SK-N-SH (cell line): ENCODE measurements at regions not wholly inside any gene's neighbourhood (a gene's known extent, or its start where the extent isn't known, plus 50 kb on each side); places are given as distances from the start of the nearest gene placed in this dataset.

ENCODE experiments used
- CTCF ChIA-PET: fragments of 300-600, 350-600 bp; formaldehyde crosslinking; extraction: SDS; loops from one replicate; lab custom pipeline; 2021; lab: Yijun Ruan, JAX
- POLR2A ChIA-PET: fragments of 350-600 bp; sonication (Branson Sonifier 250); formaldehyde crosslinking; extraction: SDS; loops from one replicate; lab custom pipeline; 2020; ENCODE audit warnings: antibody characterized with exemption, inconsistent platforms; lab: Yijun Ruan, JAX
- DNase-seq: peaks from one replicate; pipeline ENCODE4 v3.0.0; 2012
- H2AFZ ChIP-seq: fragments of 200-600 bp; sonication (generic); 2 replicates; pipeline ENCODE4 v1.8.1; 2016; ENCODE audit warnings: antibody characterized with exemption, mild to moderate bottlenecking, low read depth
- H3F3A ChIP-seq: fragments of 200-600 bp; sonication (generic); replicated peaks from 2 replicates; pipeline ENCODE3; 2016; ENCODE audit warnings: antibody characterized with exemption, mild to moderate bottlenecking; ENCODE audit not compliant: insufficient read depth
- H3K27ac ChIP-seq, 2 experiments: fragments of 200-500 bp in 1 of 2; fragments of 200-600 bp in 1 of 2; sonication (Bioruptor generic) in 1 of 2; sonication (generic), shearing (Covaris generic) in 1 of 2; 2 replicates each; pipeline versions ENCODE4 v1.5.1 to v1.6.1; 2014 to 2016; ENCODE audit warnings: low read depth in 2 of 2, inconsistent platforms in 1 of 2, low read length in 1 of 2, mild to moderate bottlenecking in 1 of 2, mixed read lengths in 1 of 2
- H3K27me3 ChIP-seq: fragments of 200-600 bp; sonication (generic), shearing (Covaris generic); 2 replicates; pipeline ENCODE4 v1.6.1; 2016; ENCODE audit warnings: mixed run types; ENCODE audit not compliant: insufficient read depth
- H3K36me3 ChIP-seq, 2 experiments: fragments of 200-500 bp in 1 of 2; fragments of 200-600 bp in 1 of 2; sonication (Bioruptor generic) in 1 of 2; sonication (generic) in 1 of 2; replicated peaks in 1 of 2; 2 replicates each; pipeline versions ENCODE3 to v1.5.1; 2014 to 2016; ENCODE audit warnings: low read length in 1 of 2, mild to moderate bottlenecking in 1 of 2; ENCODE audit not compliant: insufficient read depth in 2 of 2, control insufficient read depth in 1 of 2
- H3K4me1 ChIP-seq, 2 experiments: fragments of 200-500 bp in 1 of 2; fragments of 200-600 bp in 1 of 2; sonication (Bioruptor generic) in 1 of 2; sonication (generic), shearing (Covaris generic) in 1 of 2; 2 replicates each; pipeline versions ENCODE4 v1.5.1 to v1.6.1; 2014 to 2016; ENCODE audit warnings: low read depth in 1 of 2, low read length in 1 of 2, mixed run types in 1 of 2; ENCODE audit not compliant: insufficient read depth in 2 of 2, control insufficient read depth in 1 of 2
- H3K4me2 ChIP-seq: fragments of 200-600 bp; sonication (generic), shearing (Covaris generic); 2 replicates; pipeline ENCODE4 v1.6.1; 2017; ENCODE audit warnings: mixed run types
- H3K4me3 ChIP-seq, 2 experiments: fragments of 200-500 bp in 1 of 2; fragments of 200-600 bp in 1 of 2; sonication (Bioruptor generic) in 1 of 2; sonication (generic), shearing (Covaris generic) in 1 of 2; 2 replicates each; pipeline versions ENCODE4 v1.5.1 to v1.8.1; 2014 to 2016; ENCODE audit warnings: low read depth in 2 of 2, inconsistent platforms in 1 of 2, low read length in 1 of 2, mild to moderate bottlenecking in 1 of 2, mixed read lengths in 1 of 2, moderate library complexity in 1 of 2
- H3K79me2 ChIP-seq: fragments of 200-600 bp; sonication (generic); 2 replicates; pipeline ENCODE4 v1.8.1; 2017; ENCODE audit warnings: mild to moderate bottlenecking; ENCODE audit not compliant: insufficient read depth
- H3K9ac ChIP-seq: fragments of 200-600 bp; sonication (generic); 2 replicates; pipeline ENCODE4 v1.6.1; 2017; ENCODE audit warnings: mixed run types
- H3K9me2 ChIP-seq: fragments of 200-600 bp; sonication (generic); 2 replicates; pipeline ENCODE4 v1.6.1; 2017; ENCODE audit warnings: mixed run types
- H3K9me3 ChIP-seq: fragments of 200-600 bp; sonication (generic); 2 replicates; pipeline ENCODE4 v1.6.1; 2017; ENCODE audit warnings: mixed run types, mild to moderate bottlenecking, moderate library complexity
- H4K20me1 ChIP-seq: fragments of 200-600 bp; sonication (generic); 2 replicates; pipeline ENCODE4 v1.6.1; 2017; ENCODE audit warnings: mild to moderate bottlenecking, mixed run types; ENCODE audit not compliant: insufficient read depth
- EP300 ChIP-seq, 2 experiments: IDR thresholded peaks; 2 replicates each; pipeline versions ENCODE4 v1.4.0 to v1.6.1; 2012; ENCODE audit warnings: borderline replicate concordance in 1 of 2, low read depth in 1 of 2, low read length in 1 of 2
- EZH2phosphoT487 ChIP-seq: fragments of 200-600 bp; sonication (generic); IDR thresholded peaks from 2 replicates; pipeline ENCODE4 v1.6.1; 2017; ENCODE audit warnings: low read depth, mixed run types, mild to moderate bottlenecking, antibody characterized with exemption, moderate library complexity, borderline replicate concordance
- FOSL2 ChIP-seq: IDR thresholded peaks from 2 replicates; pipeline ENCODE4 v1.4.0; 2012; ENCODE audit warnings: low read depth, mild to moderate bottlenecking, moderate library complexity, borderline replicate concordance
- FOXJ3 ChIP-seq: sonication (generic); formaldehyde crosslinking; IDR thresholded peaks from 2 replicates; pipeline ENCODE4 v1.5.1; 2020; ENCODE audit warnings: mild to moderate bottlenecking, missing genetic modification reagents
- GABPA ChIP-seq: IDR thresholded peaks from 2 replicates; pipeline ENCODE4 v1.4.0; 2012; ENCODE audit warnings: low read depth, mild to moderate bottlenecking
- GATA2 ChIP-seq: sonication (generic); formaldehyde crosslinking; IDR thresholded peaks from 2 replicates; pipeline ENCODE4 v1.5.0; 2020; ENCODE audit warnings: mild to moderate bottlenecking, missing genetic modification reagents
- JUND ChIP-seq: IDR thresholded peaks from 2 replicates; pipeline ENCODE4 v1.4.0; 2012
- MEF2A ChIP-seq: IDR thresholded peaks from 2 replicates; pipeline ENCODE4 v1.4.0; 2012; ENCODE audit warnings: low read depth, borderline replicate concordance
- MXI1 ChIP-seq: IDR thresholded peaks from 2 replicates; pipeline ENCODE4 v1.6.1; 2012; ENCODE audit warnings: mild to moderate bottlenecking, low read depth, low read length, improper control_type of control experiment
- NFIC ChIP-seq: IDR thresholded peaks from 2 replicates; pipeline ENCODE4 v1.4.0; 2012; ENCODE audit warnings: borderline replicate concordance
- NRF1 ChIP-seq: IDR thresholded peaks from 2 replicates; pipeline ENCODE4 v1.6.1; 2012; ENCODE audit warnings: low read depth, mild to moderate bottlenecking, low read length
- POLR2AphosphoS5 ChIP-seq: IDR thresholded peaks from 2 replicates; pipeline ENCODE4 v1.6.1; 2012; ENCODE audit warnings: low read depth, low read length
- RAD21 ChIP-seq: IDR thresholded peaks from 2 replicates; pipeline ENCODE4 v1.6.1; 2012; ENCODE audit warnings: mild to moderate bottlenecking, low read length
- RFX5 ChIP-seq: IDR thresholded peaks from 2 replicates; pipeline ENCODE4 v1.6.1; 2012; ENCODE audit warnings: mild to moderate bottlenecking, improper control_type of control experiment, low read length
- SIN3A ChIP-seq: IDR thresholded peaks from 2 replicates; pipeline ENCODE4 v1.6.1; 2012; ENCODE audit warnings: low read depth, mild to moderate bottlenecking, low read length, moderate library complexity, borderline replicate concordance
- SMC3 ChIP-seq: IDR thresholded peaks from 2 replicates; pipeline ENCODE4 v1.6.1; 2012; ENCODE audit warnings: low read depth, low read length, improper control_type of control experiment
- TAF1 ChIP-seq: IDR thresholded peaks from 2 replicates; pipeline ENCODE4 v1.6.1; 2012; ENCODE audit warnings: low read depth, mild to moderate bottlenecking, low read length, moderate library complexity, borderline replicate concordance
- TCF12 ChIP-seq: IDR thresholded peaks from 2 replicates; pipeline ENCODE4 v1.4.0; 2012
- TEAD4 ChIP-seq: IDR thresholded peaks from 2 replicates; pipeline ENCODE4 v1.4.0; 2012; ENCODE audit warnings: mild to moderate bottlenecking, borderline replicate concordance; ENCODE audit not compliant: insufficient read depth
- YY1 ChIP-seq: IDR thresholded peaks from 2 replicates; pipeline ENCODE4 v1.4.0; 2012; ENCODE audit warnings: low read depth, mild to moderate bottlenecking
- WGBS: methylation state at CpG from one replicate; pipeline ENCODE4 v1.1.6; 2017; ENCODE audit warnings: low lambda C conversion rate; 5-methylcytosine and 5-hydroxymethylcytosine counted together
- TF ChIP-seq, protein P1 (sequence below): fragments of 200-600 bp; sonication (generic); IDR thresholded peaks from 2 replicates; pipeline ENCODE4 v1.6.1; 2017; ENCODE audit warnings: antibody characterized with exemption, mild to moderate bottlenecking, moderate library complexity
- TF ChIP-seq, protein P2 (sequence below): IDR thresholded peaks from 2 replicates; pipeline ENCODE4; 2012
- TF ChIP-seq, protein P3 (sequence below): fragments of 150-350 bp; IDR thresholded peaks from 2 replicates; pipeline ENCODE4 v1.6.1; 2016; ENCODE audit warnings: mild to moderate bottlenecking, low read depth, low read length
- TF ChIP-seq, protein P4 (sequence below): IDR thresholded peaks from 2 replicates; pipeline ENCODE4 v1.4.0; 2012; ENCODE audit warnings: low read depth, borderline replicate concordance

DNA sequence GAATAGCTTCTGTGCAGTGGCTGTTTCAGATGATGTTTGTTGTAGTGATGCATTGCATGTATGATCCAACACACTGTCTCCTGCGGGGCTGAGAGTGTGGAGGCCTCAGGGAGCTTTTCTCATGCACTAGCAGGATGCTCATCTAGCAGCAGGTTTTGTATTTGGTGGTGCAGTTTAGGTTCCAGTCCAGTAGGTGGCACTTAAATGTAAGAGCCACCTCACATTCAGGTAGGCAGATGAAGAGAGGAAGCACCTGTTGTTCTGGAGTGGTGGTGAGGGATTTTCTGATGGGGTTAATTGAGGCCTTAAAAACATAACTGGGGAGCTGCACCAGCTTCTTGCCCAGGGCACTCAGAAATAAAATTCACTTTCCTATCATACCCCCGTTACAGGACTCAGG, 300.9 kb downstream of the SPIN4 start:
- CTCF ChIA-PET = interaction anchor here (1.5 kb wide), 1 partner anchor 9 kb away, joined by 4 read pairs; no protein-coding TSS in a partner anchor
- Histone ChIP-seq H3K27me3 (no peaks in the 10 kb centered on the region), H3F3A (no peaks in the 10 kb centered on the region), H4K20me1 (no peaks in the 10 kb centered on the region), H3K27ac (no peak overlapping the region), H3K4me2 (no peak overlapping the region), H2AFZ (no peak overlapping the region), H3K9me3 (no peaks in the 10 kb centered on the region), H3K4me3 (no peak overlapping the region), H3K36me3 (no peaks in the 10 kb centered on the region), H3K9me2 (no peaks in the 10 kb centered on the region), H3K4me1 (no peaks in the 10 kb centered on the region), H3K79me2 (no peaks in the 10 kb centered on the region), H3K9ac (no peak overlapping the region)
- TF ChIP-seq FOXJ3 (CRISPR knock-in tag) (no peak), POLR2AphosphoS5 (no peak), NFIC (no peak), FOSL2 (no peak), EP300 (IDR thresholded peaks at IDR 0.05; ENCODE audit: borderline replicate concordance in 1 of 2, low read depth in 1 of 2, low read length in 1 of 2) (no peak), MEF2A (no peak), RAD21 (no peak), MXI1 (no peak)
- TF ChIP-seq, protein P1, sequence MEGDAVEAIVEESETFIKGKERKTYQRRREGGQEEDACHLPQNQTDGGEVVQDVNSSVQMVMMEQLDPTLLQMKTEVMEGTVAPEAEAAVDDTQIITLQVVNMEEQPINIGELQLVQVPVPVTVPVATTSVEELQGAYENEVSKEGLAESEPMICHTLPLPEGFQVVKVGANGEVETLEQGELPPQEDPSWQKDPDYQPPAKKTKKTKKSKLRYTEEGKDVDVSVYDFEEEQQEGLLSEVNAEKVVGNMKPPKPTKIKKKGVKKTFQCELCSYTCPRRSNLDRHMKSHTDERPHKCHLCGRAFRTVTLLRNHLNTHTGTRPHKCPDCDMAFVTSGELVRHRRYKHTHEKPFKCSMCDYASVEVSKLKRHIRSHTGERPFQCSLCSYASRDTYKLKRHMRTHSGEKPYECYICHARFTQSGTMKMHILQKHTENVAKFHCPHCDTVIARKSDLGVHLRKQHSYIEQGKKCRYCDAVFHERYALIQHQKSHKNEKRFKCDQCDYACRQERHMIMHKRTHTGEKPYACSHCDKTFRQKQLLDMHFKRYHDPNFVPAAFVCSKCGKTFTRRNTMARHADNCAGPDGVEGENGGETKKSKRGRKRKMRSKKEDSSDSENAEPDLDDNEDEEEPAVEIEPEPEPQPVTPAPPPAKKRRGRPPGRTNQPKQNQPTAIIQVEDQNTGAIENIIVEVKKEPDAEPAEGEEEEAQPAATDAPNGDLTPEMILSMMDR = peak; percentile 27
- POLR2A ChIA-PET = no interaction called here
- DNase-seq = peak; percentile 0
- 0% methylated on average over 2 of the region's 2 CpGs for WGBS

DNA sequence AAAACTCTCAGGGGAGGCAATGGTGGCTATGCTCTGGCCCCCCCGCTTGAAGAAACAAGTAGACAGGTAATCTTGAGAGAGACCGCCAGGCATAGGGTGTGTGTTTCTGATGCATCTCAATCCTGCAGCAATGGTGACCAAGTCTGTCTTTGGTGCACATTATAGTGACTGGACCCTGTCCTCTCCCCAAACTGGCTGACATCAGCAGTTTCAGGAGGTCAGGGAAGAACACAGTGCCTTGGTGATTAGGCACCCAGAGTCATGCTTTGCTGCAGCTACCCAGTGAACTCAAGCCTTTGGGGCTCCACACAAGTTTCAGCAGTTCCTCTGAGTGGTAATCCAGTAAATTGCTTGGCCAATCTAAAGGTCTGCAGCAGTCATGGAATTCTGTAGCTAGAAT, 318.3 kb downstream of the SPIN4 start:
- no peaks in the 10 kb centered on the region for H4K20me1 ChIP-seq
- no peak overlapping the region for H3K9ac ChIP-seq
- no peaks in the 10 kb centered on the region for H3K79me2 ChIP-seq
- no peak overlapping the region for H3K27ac ChIP-seq
- H3K9me3 ChIP-seq = 0 out of 2 replicates have a peak, but pooled peaks cover 4% of the 10 kb centered on the region
- no peaks in the 10 kb centered on the region for H3F3A ChIP-seq
- no peaks in the 10 kb centered on the region for H3K4me1 ChIP-seq
- no peak for DNase-seq
- ChIA-PET CTCF (no interaction called here), POLR2A (no interaction called here)
- no peak overlapping the region for H3K4me2 ChIP-seq
- 0% methylated on average over 1 of the region's 2 CpGs for WGBS
- H2AFZ ChIP-seq = no peak overlapping the region
- H3K36me3 ChIP-seq = no peaks in the 10 kb centered on the region
- no peak overlapping the region for H3K4me3 ChIP-seq
- no peaks in the 10 kb centered on the region for H3K27me3 ChIP-seq
- no peaks in the 10 kb centered on the region; the same call in 1 of the 2 replicates for H3K9me2 ChIP-seq
- TF ChIP-seq RAD21 (no peak), SMC3 (no peak), SIN3A (no peak), EP300 (IDR thresholded peaks at IDR 0.05; ENCODE audit: borderline replicate concordance in 1 of 2, low read depth in 1 of 2, low read length in 1 of 2) (no peak), TAF1 (no peak), TEAD4 (no peak), EZH2phosphoT487 (no peak), TCF12 (no peak), JUND (no peak), MEF2A (no peak), POLR2AphosphoS5 (no peak), GABPA (no peak), NRF1 (no peak), RFX5 (no peak), YY1 (no peak), GATA2 (CRISPR knock-in tag) (no peak)
- TF ChIP-seq, protein P2, sequence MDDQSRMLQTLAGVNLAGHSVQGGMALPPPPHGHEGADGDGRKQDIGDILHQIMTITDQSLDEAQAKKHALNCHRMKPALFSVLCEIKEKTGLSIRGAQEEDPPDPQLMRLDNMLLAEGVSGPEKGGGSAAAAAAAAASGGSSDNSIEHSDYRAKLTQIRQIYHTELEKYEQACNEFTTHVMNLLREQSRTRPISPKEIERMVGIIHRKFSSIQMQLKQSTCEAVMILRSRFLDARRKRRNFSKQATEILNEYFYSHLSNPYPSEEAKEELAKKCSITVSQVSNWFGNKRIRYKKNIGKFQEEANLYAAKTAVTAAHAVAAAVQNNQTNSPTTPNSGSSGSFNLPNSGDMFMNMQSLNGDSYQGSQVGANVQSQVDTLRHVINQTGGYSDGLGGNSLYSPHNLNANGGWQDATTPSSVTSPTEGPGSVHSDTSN = no peak
- TF ChIP-seq, protein P3, sequence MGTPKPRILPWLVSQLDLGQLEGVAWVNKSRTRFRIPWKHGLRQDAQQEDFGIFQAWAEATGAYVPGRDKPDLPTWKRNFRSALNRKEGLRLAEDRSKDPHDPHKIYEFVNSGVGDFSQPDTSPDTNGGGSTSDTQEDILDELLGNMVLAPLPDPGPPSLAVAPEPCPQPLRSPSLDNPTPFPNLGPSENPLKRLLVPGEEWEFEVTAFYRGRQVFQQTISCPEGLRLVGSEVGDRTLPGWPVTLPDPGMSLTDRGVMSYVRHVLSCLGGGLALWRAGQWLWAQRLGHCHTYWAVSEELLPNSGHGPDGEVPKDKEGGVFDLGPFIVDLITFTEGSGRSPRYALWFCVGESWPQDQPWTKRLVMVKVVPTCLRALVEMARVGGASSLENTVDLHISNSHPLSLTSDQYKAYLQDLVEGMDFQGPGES = no peak
- TF ChIP-seq, protein P4, sequence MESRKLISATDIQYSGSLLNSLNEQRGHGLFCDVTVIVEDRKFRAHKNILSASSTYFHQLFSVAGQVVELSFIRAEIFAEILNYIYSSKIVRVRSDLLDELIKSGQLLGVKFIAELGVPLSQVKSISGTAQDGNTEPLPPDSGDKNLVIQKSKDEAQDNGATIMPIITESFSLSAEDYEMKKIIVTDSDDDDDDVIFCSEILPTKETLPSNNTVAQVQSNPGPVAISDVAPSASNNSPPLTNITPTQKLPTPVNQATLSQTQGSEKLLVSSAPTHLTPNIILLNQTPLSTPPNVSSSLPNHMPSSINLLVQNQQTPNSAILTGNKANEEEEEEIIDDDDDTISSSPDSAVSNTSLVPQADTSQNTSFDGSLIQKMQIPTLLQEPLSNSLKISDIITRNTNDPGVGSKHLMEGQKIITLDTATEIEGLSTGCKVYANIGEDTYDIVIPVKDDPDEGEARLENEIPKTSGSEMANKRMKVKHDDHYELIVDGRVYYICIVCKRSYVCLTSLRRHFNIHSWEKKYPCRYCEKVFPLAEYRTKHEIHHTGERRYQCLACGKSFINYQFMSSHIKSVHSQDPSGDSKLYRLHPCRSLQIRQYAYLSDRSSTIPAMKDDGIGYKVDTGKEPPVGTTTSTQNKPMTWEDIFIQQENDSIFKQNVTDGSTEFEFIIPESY = no peak
